DND-41 (cell line): ENCODE measurements at regions not wholly inside any gene's neighbourhood (a gene's known extent, or its start where the extent isn't known, plus 50 kb on each side); places are given as distances from the start of the nearest gene placed in this dataset.
"Not testable (repeated sequence)": the region's sequence is repeated elsewhere in the genome, so short reads cannot be mapped to it uniquely, and the experiment has no call there.

Experiments
- ATAC-seq: fragments of 200-7000 bp; cut with Tn5 transposase; 3 replicates; pipeline ENCODE4 v1.9.1; 2021; ENCODE audit warnings: low read depth; ENCODE audit not compliant: insufficient read depth
- DNase-seq: peaks from one replicate; pipeline ENCODE4 v3.0.0-alpha.2; 2020
- H2AFZ ChIP-seq: 2 replicates; pipeline ENCODE4 v1.6.0; 2012; ENCODE audit warnings: low read depth, low read length
- H3K27ac ChIP-seq: 2 replicates; pipeline ENCODE4 v1.5.1; 2012; ENCODE audit warnings: low read length, inconsistent platforms
- H3K27me3 ChIP-seq: fragments of 200-600 bp; sonication (generic); 2 replicates; pipeline ENCODE4 v1.6.0; 2012; ENCODE audit warnings: low read length, mild to moderate bottlenecking, inconsistent platforms; ENCODE audit not compliant: insufficient read depth, poor library complexity
- H3K36me3 ChIP-seq: 2 replicates; pipeline ENCODE4 v1.5.1; 2012; ENCODE audit warnings: low read length, inconsistent platforms; ENCODE audit not compliant: insufficient read depth
- H3K4me1 ChIP-seq: 2 replicates; pipeline ENCODE4 v1.5.1; 2012; ENCODE audit warnings: mild to moderate bottlenecking, low read length; ENCODE audit not compliant: insufficient read depth
- H3K4me2 ChIP-seq: 2 replicates; pipeline ENCODE4 v1.6.0; 2012; ENCODE audit warnings: mild to moderate bottlenecking, moderate library complexity, low read length, inconsistent platforms; ENCODE audit not compliant: insufficient read depth
- H3K4me3 ChIP-seq, 2 experiments: fragments of 200-600 bp in 1 of 2; shearing (Covaris generic) in 1 of 2; 2 replicates each; pipeline ENCODE4 v1.5.1; 2012 to 2016; ENCODE audit warnings: inconsistent platforms in 2 of 2, low read length in 2 of 2, mild to moderate bottlenecking in 2 of 2, low read depth in 1 of 2, moderate library complexity in 1 of 2
- H3K79me2 ChIP-seq: 2 replicates; pipeline ENCODE4 v1.6.0; 2012; ENCODE audit warnings: low read length, inconsistent platforms; ENCODE audit not compliant: insufficient read depth
- H3K9ac ChIP-seq: 2 replicates; pipeline ENCODE4 v1.6.0; 2012; ENCODE audit warnings: low read depth, mild to moderate bottlenecking, inconsistent platforms, low read length, moderate library complexity
- H3K9me3 ChIP-seq: 2 replicates; pipeline ENCODE4 v1.5.1; 2012; ENCODE audit warnings: low read length, moderate library complexity, mild to moderate bottlenecking, inconsistent platforms; ENCODE audit not compliant: insufficient read depth, severe bottlenecking
- H4K20me1 ChIP-seq: 2 replicates; pipeline ENCODE4 v1.6.0; 2012; ENCODE audit warnings: low read length; ENCODE audit not compliant: insufficient read depth
- EZH2 ChIP-seq: IDR thresholded peaks from 3 replicates; pipeline ENCODE4 v1.6.1; 2012; ENCODE audit warnings: borderline replicate concordance, low read depth, mild to moderate bottlenecking, moderate library complexity, low read length, inconsistent platforms; ENCODE audit not compliant: severe bottlenecking
- TF ChIP-seq, protein P1 (sequence below): IDR thresholded peaks from 2 replicates; pipeline ENCODE4 v1.5.1; 2012; ENCODE audit warnings: borderline replicate concordance, low read length, moderate library complexity, mild to moderate bottlenecking; ENCODE audit not compliant: poor library complexity, severe bottlenecking; ENCODE audit errors: extremely low read depth

DNA sequence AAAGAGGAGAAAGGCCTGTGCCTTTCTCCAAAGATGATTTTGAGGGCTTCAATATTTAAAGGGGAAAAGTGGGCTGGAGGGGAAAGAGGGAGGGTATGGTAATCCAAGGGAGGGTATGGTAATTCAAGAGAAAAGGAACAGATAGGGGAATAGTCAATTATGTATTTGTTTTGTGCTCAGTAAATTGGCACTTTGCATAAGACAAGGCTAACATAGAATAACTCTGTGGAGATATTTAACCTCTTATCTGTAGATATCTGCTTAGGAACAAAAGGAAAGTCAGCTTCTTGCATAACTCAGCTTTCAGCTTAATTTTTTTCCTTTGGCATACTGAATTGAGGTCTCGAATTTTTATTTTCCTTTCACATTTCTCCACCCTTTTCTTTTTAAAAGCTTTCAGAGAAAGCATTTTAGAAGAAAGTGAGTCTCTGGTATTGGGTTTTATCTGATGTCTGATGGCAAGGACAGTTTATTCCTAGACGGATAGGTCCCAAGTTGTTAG, 119.9 kb upstream of the F3 start:
- Histone ChIP-seq H3K27ac (no peak overlapping the region), H3K4me2 (no peak overlapping the region), H3K27me3 (no peaks in the 10 kb centered on the region), H3K4me3 (no peak overlapping the region), H4K20me1 (no peaks in the 10 kb centered on the region), H3K9ac (no peak overlapping the region), H3K9me3 (no peaks in the 10 kb centered on the region), H3K4me1 (no peaks in the 10 kb centered on the region), H3K36me3 (no peaks in the 10 kb centered on the region), H3K79me2 (no peaks in the 10 kb centered on the region), H2AFZ (no peak overlapping the region)
- no peak for ATAC-seq
- DNase-seq = no peak
- TF ChIP-seq EZH2 = no peak
- TF ChIP-seq, protein P1, sequence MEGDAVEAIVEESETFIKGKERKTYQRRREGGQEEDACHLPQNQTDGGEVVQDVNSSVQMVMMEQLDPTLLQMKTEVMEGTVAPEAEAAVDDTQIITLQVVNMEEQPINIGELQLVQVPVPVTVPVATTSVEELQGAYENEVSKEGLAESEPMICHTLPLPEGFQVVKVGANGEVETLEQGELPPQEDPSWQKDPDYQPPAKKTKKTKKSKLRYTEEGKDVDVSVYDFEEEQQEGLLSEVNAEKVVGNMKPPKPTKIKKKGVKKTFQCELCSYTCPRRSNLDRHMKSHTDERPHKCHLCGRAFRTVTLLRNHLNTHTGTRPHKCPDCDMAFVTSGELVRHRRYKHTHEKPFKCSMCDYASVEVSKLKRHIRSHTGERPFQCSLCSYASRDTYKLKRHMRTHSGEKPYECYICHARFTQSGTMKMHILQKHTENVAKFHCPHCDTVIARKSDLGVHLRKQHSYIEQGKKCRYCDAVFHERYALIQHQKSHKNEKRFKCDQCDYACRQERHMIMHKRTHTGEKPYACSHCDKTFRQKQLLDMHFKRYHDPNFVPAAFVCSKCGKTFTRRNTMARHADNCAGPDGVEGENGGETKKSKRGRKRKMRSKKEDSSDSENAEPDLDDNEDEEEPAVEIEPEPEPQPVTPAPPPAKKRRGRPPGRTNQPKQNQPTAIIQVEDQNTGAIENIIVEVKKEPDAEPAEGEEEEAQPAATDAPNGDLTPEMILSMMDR = no peak

DNA sequence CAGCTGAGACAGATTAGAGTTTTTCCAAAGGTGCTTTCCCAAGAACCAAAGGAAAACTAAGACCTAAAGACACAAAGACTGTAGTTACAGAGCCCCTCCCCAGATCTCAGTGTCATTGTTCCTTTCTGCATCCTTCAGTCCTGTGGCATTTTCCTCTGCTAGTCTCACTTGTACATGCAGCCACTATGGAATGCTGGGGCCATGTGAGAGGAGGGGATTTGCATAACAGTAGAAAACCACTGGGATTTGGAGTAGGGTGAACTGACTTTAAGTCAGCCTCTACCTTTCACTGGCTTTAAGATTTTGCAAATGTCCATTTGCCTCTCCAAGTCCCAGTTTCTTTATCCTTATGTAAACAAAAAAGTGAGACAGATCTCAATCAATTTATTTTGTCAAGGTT, 119.4 kb upstream of the F3 start:
- no peak overlapping the region for H2AFZ ChIP-seq
- no peaks in the 10 kb centered on the region for H4K20me1 ChIP-seq
- H3K79me2 ChIP-seq = no peaks in the 10 kb centered on the region
- H3K27ac ChIP-seq = no peak overlapping the region
- TF ChIP-seq, protein P1 = no peak
- no peak for TF ChIP-seq EZH2
- no peaks in the 10 kb centered on the region for H3K36me3 ChIP-seq
- H3K9me3 ChIP-seq = no peaks in the 10 kb centered on the region
- H3K4me3 ChIP-seq = no peak overlapping the region
- H3K4me1 ChIP-seq = no peaks in the 10 kb centered on the region
- ATAC-seq = no peak
- H3K9ac ChIP-seq = no peak overlapping the region
- H3K27me3 ChIP-seq = no peaks in the 10 kb centered on the region
- DNase-seq = no peak
- no peak overlapping the region for H3K4me2 ChIP-seq

DNA sequence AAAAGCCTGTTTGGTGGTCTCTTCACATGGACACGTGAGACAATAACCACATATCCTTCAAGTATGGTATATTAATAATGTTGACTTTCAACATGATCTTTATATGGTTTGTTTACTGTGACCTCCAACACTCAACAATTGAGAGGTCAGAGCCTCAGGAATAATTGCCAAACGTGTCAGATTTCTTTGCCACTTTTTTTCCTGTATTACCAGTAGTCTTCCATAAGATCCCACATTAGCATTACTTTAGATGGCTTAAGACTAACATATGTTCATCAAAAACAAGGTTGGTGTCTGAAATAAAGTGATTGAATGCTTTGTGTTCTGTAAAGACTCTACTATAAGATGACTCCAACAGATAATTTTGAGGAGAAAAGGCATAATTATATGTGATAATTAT, 118.7 kb upstream of the F3 start:
- TF ChIP-seq EZH2 = no peak
- TF ChIP-seq, protein P1 = no peak
- ATAC-seq (no peak), DNase-seq (no peak)
- no peak overlapping the region for H3K4me3 ChIP-seq
- no peak overlapping the region for H2AFZ ChIP-seq
- H3K27me3 ChIP-seq = no peaks in the 10 kb centered on the region
- no peaks in the 10 kb centered on the region for H3K36me3 ChIP-seq
- H3K79me2 ChIP-seq = no peaks in the 10 kb centered on the region
- H4K20me1 ChIP-seq = no peaks in the 10 kb centered on the region
- no peaks in the 10 kb centered on the region for H3K9me3 ChIP-seq
- no peak overlapping the region for H3K4me2 ChIP-seq
- no peak overlapping the region for H3K27ac ChIP-seq
- H3K4me1 ChIP-seq = no peaks in the 10 kb centered on the region
- H3K9ac ChIP-seq = no peak overlapping the region

DNA sequence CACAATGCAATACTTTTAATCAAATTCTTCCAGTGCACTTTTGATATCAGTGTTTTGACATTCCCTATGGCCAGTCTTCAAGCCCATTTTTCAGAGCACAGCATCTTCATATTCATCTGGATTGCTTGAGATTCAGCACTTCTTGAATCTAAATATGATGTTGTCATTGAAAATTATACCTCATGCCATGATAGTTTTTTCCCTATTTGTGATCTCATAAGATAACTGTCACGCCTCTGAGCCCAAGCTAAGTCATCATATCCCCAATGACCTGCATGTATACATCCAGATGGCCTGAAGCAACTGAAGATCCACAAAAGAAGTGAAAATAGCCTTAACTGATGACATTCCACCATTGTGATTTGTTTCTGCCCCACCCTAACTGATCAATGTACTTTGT, 117.6 kb upstream of the F3 start:
- H3K9ac ChIP-seq, DNase-seq, ATAC-seq, H3K9me3 ChIP-seq, H4K20me1 ChIP-seq, H2AFZ ChIP-seq, H3K36me3 ChIP-seq, H3K27ac ChIP-seq, H3K4me3 ChIP-seq, H3K4me2 ChIP-seq, H3K79me2 ChIP-seq, H3K4me1 ChIP-seq, H3K27me3 ChIP-seq: not testable (repeated sequence)
